ENCODE measurements at regions not wholly inside any gene's neighbourhood (a gene's known extent, or its start where the extent isn't known, plus 50 kb on each side); places are given as distances from the start of the nearest gene placed in this dataset.

DNA sequence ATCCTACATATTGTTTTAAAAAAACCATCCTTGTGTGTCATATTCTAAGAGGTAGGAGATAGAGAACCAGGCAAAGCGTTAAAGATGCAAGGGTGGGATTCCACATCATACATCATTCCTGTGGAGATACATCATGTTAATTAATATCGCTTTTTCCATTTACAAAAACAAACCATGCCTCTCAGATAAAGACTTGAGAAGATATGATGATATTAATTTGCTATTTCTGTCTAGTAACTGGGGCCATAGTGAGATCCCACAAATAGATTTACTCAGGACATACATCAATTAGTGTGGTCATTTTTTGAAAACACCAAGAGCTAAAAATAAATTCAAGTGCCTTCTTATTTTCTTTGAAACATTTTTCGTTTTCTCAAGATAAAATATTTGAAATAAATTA, 165.4 kb upstream of the TARS1 start:
- Histone ChIP-seq H3K27me3 (replicated peaks) (no peaks in the 10 kb centered on the region), H3K4me3 (ENCODE audit: low read depth, low read length) (no peak overlapping the region), H3K27ac (no peak overlapping the region), H3K36me3 (replicated peaks) (no peaks in the 10 kb centered on the region)
- TF ChIP-seq, protein P1, sequence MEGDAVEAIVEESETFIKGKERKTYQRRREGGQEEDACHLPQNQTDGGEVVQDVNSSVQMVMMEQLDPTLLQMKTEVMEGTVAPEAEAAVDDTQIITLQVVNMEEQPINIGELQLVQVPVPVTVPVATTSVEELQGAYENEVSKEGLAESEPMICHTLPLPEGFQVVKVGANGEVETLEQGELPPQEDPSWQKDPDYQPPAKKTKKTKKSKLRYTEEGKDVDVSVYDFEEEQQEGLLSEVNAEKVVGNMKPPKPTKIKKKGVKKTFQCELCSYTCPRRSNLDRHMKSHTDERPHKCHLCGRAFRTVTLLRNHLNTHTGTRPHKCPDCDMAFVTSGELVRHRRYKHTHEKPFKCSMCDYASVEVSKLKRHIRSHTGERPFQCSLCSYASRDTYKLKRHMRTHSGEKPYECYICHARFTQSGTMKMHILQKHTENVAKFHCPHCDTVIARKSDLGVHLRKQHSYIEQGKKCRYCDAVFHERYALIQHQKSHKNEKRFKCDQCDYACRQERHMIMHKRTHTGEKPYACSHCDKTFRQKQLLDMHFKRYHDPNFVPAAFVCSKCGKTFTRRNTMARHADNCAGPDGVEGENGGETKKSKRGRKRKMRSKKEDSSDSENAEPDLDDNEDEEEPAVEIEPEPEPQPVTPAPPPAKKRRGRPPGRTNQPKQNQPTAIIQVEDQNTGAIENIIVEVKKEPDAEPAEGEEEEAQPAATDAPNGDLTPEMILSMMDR (IDR thresholded peaks at IDR 0.05; ENCODE audit: low read depth, low read length, missing control alignments), result no peak
- in situ Hi-C loops (cut with HindIII; ENCODE audit: low pct_ligation_motif_present, low sequenced_read_pairs), result no loop called here
- DNase-seq, result no peak

DNA sequence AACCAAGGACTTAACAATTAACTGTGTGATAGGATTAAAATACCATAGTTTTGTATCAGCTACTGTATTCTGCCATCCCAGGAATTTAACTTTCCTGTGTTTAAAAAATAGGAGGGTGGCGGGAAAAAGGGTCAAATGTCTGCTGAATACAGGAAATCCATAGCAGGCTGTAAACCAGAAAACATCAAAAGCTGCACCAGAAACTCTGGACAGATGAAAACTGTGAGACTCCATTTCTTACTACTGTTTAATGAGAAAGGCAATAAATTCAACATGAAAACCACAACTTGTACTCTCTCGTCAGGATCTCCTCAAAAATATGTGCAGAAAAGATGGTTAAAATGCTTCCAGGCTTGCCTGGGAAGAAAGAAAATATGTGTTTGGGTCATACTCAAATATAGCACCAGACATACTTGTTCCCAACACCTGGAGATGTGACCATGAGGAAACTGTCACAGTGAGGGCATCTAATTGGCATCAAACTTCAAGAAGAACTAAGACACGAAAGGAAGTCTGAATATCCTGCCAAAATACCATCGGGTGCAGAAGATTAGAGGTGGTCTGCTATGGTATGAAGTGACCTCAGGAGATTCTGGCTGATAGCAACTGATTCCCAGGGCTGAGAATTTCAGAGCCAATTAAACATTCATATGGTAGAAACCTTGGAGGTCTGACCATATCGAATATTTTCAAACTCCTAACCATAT, 164.7 kb upstream of the TARS1 start:
- no peak overlapping the region for H3K27ac ChIP-seq
- in situ Hi-C loops (cut with HindIII; ENCODE audit: low pct_ligation_motif_present, low sequenced_read_pairs), result no loop called here
- H3K4me3 ChIP-seq (ENCODE audit: low read depth, low read length), result no peak overlapping the region
- peak; percentile 9 for DNase-seq
- TF ChIP-seq, protein P1 (IDR thresholded peaks at IDR 0.05; ENCODE audit: low read depth, low read length, missing control alignments), result no peak
- no peaks in the 10 kb centered on the region for H3K36me3 ChIP-seq (replicated peaks)
- no peaks in the 10 kb centered on the region for H3K27me3 ChIP-seq (replicated peaks)

DNA sequence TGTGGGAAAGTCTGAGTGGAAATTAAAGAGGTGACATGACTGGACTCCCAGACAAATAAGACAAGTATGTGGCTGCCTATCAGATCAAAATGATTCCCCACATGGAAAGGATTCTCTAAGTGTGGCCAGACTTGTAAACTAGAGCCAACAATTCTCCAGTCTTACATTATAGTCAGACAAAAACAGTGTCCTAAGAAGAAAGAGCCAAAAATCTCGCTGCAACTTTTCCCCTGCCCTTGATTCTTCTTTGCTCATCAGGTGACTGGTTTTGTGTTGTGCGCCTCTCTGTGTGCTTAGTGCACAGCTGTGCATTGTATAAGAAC, 164.2 kb upstream of the TARS1 start:
- no peaks in the 10 kb centered on the region for H3K27me3 ChIP-seq (replicated peaks)
- TF ChIP-seq, protein P1 (IDR thresholded peaks at IDR 0.05; ENCODE audit: low read depth, low read length, missing control alignments), result no peak
- H3K4me3 ChIP-seq (ENCODE audit: low read depth, low read length), result no peak overlapping the region
- H3K27ac ChIP-seq, result no peak overlapping the region
- in situ Hi-C loops (cut with HindIII; ENCODE audit: low pct_ligation_motif_present, low sequenced_read_pairs), result no loop called here
- H3K36me3 ChIP-seq (replicated peaks), result no peaks in the 10 kb centered on the region
- no peak for DNase-seq

DNA sequence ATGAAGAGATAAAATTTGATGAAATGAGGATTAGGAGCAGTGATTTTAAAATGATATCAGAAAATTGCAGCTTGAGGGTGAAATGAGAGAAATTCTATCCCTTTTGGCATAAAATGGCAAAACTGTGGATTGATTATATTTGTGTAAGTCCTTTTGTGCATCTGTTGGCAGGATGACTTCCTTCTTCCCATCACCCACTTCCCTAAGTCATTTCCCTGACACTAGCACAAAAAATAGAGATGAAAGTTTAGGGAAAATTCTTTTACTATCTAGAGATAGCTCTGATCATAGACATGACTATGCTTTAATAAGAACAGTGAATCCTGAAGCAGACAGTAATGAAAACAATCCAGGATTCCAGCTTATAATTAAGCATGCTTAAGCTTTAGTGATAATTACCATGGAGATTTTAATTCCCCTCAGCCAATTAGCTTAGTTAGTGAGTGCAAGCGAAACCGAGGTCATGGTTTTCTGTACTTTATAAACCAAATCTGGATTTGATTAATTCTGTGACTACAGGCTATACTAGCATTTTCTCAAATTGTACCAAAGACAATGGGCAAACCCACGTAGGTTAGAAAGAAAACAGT, 163.6 kb upstream of the TARS1 start:
- no peaks in the 10 kb centered on the region for H3K27me3 ChIP-seq (replicated peaks)
- DNase-seq, result no peak
- no peak overlapping the region for H3K4me3 ChIP-seq (ENCODE audit: low read depth, low read length)
- in situ Hi-C loops (cut with HindIII; ENCODE audit: low pct_ligation_motif_present, low sequenced_read_pairs), result no loop called here
- no peaks in the 10 kb centered on the region for H3K36me3 ChIP-seq (replicated peaks)
- TF ChIP-seq, protein P1 (IDR thresholded peaks at IDR 0.05; ENCODE audit: low read depth, low read length, missing control alignments), result no peak
- no peak overlapping the region for H3K27ac ChIP-seq

DNA sequence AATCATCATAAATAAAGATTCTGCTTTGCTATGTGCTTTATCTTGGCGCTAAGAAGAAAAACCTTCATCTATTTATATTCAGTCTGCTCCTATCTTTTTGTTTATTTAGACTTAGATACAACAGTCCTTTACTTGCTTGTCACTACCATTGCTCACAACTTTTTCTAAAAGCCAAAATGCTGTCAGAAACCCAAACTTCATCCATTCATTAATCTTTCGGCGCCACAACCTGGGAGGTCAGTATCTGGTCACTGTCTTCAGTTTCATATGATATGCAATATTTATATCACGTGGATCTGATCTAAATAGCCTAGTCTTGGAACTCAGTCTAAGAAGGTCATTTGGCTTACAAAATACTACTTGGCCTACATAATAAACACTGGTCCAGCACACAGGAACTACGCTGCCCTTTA, 159.3 kb upstream of the TARS1 start:
- DNase-seq, result no peak
- TF ChIP-seq, protein P1 (IDR thresholded peaks at IDR 0.05; ENCODE audit: low read depth, low read length, missing control alignments), result no peak
- no peak overlapping the region for H3K4me3 ChIP-seq (ENCODE audit: low read depth, low read length)
- in situ Hi-C loops (cut with HindIII; ENCODE audit: low pct_ligation_motif_present, low sequenced_read_pairs), result no loop called here
- no peaks in the 10 kb centered on the region for H3K27me3 ChIP-seq (replicated peaks)
- no peak overlapping the region for H3K27ac ChIP-seq
- H3K36me3 ChIP-seq (replicated peaks), result no peaks in the 10 kb centered on the region

DNA sequence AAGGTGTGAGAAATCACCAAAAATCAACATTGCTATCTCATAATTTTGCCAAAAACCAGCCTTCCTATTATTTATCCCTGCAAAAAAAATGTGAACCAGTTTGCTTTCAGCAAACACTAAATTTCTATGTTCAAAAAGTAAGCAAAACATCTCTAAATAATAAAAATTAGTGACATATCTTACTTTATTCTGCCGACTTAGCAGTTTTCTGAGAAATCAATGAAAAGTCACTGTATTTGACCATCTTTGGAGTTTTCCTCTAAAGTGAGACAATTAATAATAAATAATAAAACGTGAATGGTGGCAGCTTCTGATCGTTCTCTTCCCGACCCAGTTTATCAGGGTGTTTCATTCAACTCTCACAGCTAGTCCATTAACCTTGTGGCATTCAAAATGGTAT, 158.6 kb upstream of the TARS1 start:
- in situ Hi-C loops (cut with HindIII; ENCODE audit: low pct_ligation_motif_present, low sequenced_read_pairs), result no loop called here
- Histone ChIP-seq H3K27ac (no peak overlapping the region), H3K27me3 (replicated peaks) (no peaks in the 10 kb centered on the region), H3K36me3 (replicated peaks) (no peaks in the 10 kb centered on the region), H3K4me3 (ENCODE audit: low read depth, low read length) (no peak overlapping the region)
- DNase-seq, result no peak
- TF ChIP-seq, protein P1 (IDR thresholded peaks at IDR 0.05; ENCODE audit: low read depth, low read length, missing control alignments), result no peak

All from brain microvascular endothelial cell (primary cell).